GM18868 (cell line): ENCODE measurements at regions not wholly inside any gene's neighbourhood (a gene's known extent, or its start where the extent isn't known, plus 50 kb on each side); places are given as distances from the start of the nearest gene placed in this dataset.

ENCODE experiments used
- ATAC-seq: cut with Tn5 transposase; IDR thresholded peaks from one replicate; pipeline ENCODE4 v1.9.1; 2021; ENCODE audit warnings: mild to moderate bottlenecking, moderate library complexity; ENCODE audit not compliant: unreplicated experiment

GRCh38 chr2:120879431-120880295 lies 144.0 kb downstream of the GLI2 start:
- ATAC-seq, result no peak

DNA sequence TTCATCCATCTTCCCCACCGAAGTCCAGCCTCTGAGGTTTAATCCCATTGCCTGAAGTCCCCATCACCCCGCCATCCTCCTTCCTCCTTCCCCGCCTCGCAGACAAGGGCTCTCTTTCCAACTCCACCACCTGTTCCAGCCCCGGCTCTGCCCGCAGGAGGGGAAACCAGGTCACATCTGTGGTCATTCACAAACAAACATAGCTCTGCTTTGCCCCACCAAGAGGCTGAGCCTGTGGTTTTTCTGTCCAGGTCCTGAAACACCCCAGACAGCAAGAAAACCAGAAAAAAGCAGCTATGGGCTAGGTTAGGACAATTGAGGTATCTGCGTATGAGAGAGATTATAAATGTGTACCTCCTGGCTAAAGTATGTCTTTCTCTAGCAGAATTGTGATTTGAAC lies 144.7 kb downstream of the GLI2 start:
- no peak for ATAC-seq

DNA sequence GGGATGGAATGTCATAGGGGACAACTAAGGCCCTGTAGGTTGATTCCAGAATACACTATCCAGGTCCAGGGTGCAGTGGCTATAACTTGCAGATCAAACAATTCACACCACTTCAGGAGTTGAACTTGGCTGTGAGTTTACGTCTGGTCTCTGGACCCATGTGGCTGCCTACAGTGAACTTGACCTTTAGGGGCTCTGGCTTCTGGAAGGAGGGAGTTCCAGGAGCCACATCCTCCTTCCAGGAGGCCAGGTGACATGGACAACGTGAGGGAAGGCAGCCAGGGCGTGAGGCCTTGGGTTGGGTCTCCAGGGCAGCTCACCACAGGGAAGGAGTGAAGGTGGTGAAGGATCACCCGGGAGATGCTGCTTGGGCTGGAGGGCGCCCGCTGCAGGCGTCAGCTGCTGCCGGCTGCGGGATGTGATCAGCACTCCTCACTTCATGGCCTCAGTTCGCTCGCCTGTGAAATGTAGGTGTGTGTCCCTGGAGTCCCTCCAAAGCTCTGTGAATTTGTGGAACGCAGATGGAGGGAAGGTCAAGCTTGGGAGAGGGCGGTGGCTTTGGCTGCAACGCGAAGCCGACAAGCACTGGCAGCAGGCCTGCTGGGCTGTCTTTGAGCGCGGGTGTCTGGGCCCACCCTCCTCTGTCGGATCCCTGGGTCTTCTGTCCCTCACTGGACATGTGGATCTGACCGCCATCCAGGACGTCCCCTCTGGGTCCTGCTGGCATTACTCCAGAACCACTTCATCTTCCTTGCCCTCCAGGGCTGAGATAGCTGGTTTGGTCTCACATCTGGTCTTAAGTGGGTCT lies 146.5 kb downstream of the GLI2 start:
- ATAC-seq, result no peak

GRCh38 chr2:120883607-120884440 lies 148.2 kb downstream of the GLI2 start:
- ATAC-seq, result no peak

DNA sequence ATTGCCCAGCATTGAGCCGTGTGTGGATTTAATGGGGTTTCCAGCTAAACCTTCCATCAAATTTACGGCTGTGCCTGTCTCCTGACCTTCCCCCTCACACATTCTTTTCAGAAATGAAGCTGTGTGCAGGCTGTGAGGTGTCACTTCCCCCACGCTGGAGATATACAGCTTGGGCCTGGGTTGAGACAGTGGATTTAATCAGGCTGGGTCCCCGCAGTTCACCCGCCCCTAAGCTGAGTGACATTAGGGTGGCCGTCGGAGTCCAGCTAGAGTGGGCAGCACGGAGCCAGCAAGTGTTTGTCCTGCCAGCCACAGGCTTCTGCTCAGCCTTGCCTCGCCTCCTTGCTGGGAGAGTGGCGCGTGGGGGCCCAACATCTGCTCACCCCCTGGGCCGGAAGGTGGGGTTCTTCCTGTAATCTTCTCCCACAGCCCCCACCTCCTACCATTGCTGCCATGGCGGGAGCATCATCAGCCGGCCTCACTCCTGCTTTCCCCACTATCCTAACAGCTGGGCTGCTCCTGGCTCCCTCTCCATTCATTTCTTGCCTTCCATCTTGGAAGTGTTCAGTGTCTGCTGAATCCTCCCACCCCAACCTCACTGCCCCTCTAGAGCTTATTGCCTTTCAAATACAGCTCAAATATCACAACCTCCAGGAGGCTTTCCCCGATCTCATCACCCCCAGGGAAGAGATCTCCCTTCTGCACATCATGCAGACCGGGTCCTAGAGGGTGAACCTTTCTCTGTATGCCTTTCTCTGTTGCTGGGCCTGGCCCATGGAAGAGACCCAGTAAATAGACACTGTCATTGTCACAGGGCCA lies 149.0 kb downstream of the GLI2 start:
- ATAC-seq, result no peak

GRCh38 chr2:120885321-120885720 lies 149.7 kb downstream of the GLI2 start:
- no peak for ATAC-seq

DNA sequence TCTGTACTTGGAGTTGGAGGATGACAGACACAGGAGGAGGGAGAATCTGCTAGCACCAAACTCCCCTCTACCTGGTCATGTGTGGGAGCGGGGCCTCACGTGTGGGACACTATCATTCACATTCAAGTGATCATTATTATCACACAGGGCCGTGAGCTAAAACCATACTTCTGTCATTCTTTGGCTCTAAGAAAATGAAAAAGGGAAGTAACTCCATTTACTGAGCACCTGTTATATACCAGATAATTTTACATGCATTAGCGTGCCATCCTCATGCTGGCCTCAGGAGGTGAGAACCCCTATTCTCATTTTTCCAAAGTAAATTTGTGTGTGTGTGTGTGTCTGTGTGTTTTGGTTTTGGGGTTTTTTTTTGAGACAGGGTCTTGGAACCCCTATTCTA lies 150.1 kb downstream of the GLI2 start:
- no peak for ATAC-seq

GRCh38 chr2:120886534-120887319 lies 151.1 kb downstream of the GLI2 start:
- no peak for ATAC-seq

- ATAC-seq, result no peak
These were observed 151.6 kb downstream of the GLI2 start for GRCh38 chr2:120887320-120887697.

DNA sequence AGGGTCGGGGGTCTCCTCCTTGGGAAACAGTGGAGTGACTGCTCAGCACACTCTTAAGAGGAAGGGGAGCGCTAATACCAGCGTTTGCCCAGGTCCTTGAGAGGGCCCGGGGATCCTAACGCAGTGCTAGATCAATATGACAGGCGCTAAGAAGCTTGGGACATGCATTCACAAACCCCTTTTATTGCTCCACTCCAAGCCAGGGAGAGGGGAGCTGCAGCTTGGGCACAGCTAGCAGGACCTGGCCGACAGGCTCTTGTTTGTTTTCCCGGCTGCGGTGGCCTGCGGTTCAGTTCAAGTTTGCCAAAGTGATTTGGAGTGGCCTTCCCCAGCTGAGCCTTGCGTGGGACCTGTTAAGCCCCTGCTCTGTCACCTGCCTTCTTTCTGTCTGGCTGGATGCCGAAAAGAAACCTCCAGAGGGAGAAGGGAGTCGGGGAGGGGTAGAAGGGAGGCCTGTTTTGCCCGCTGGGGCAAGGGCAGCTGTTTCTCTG lies 152.1 kb downstream of the GLI2 start:
- ATAC-seq, result no peak

GRCh38 chr2:120888851-120889250 lies 153.2 kb downstream of the GLI2 start:
- ATAC-seq, result no peak

DNA sequence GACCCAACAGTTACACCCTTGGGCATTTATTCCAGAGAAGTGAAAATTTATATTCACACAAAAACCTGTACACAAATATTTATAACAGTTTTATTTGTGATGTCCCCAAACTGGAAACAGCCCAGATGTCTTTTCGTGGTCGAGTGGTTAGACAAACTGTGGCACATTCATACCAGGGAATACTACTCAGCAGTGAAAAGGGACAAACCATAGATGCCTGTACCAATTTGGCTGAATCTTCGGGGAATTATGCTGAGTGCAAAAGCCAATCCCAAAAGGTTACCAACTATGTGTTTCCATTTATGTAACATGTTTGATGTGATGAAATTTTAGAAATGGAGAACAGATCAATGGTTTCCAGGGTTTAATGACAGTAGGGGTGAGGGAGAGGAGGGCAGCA lies 154.3 kb downstream of the GLI2 start:
- no peak for ATAC-seq

DNA sequence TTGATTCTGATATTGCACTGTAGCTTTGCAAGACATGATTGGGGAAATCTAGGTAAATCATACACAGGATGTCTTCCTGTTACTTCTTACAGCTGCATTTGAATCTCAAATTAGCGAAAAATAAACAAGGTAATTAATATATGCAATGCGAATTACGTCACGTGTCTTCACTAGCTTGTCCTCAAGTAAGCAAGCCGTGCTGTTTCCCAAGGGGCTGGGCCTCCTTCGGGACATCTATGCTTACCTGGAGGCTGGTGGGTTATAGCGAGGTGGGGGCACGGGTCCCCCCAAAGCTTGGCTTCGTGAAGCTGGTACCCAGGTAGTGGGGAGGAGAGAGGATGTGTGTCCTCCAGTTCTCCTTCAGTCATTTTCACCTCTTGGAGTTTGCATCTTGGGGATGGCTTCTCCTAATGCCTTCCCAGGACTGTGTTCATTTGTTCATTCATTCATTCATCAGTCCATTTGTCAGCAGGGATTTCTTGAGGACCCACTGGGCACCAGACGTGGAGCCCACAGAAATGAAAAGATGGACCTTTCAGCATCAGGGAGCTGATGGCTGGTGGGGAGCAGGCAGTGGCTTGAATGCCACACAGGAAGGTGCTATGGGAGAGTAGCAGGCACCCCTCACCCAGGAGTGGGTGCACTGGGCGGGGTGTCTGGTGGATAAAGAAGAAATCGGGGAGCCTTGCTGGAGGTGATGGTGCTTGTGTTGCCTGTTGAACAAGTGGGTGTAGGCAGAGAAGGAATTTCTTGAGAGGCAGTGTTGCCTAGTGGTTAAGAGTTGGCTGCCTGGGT lies 155.1 kb downstream of the GLI2 start:
- ATAC-seq, result no peak

DNA sequence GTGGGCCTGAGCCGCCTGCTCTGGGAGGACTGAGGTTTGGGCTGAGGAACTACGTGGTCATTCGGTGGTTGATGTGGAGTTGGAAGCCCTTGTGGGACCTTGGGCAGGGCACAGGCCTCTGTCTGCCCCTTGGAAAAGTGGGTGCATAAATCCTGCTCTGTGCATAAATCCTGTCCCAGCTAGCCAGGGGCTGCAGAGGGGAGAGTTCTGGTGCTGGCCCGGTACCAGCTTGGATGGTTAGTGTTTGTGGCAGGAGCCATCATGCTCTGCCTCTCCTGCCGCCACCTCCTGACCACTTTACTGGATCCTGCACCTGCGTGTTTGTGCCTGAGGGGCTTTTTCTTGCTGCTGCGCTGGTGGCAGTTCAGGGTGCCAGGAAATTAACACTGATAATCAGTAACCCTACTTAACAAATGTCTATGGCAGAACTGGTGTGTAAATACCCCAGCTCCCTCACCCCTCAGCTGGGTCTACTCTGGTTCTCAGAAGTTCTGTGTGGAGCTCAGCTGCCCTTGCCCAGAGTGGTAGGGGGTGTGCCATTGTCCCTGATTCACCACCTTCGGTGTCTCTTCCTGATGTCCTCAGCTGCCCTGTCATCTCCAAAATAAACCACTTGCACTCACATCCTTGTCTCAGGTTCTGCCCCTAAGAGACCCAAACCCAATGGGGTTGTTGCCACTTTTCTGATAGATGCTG lies 156.8 kb downstream of the GLI2 start:
- no peak for ATAC-seq

GRCh38 chr2:120892967-120893667 lies 157.4 kb downstream of the GLI2 start:
- ATAC-seq, result no peak

- ATAC-seq, result no peak
These were observed 158.3 kb downstream of the GLI2 start for GRCh38 chr2:120893811-120894584.

DNA sequence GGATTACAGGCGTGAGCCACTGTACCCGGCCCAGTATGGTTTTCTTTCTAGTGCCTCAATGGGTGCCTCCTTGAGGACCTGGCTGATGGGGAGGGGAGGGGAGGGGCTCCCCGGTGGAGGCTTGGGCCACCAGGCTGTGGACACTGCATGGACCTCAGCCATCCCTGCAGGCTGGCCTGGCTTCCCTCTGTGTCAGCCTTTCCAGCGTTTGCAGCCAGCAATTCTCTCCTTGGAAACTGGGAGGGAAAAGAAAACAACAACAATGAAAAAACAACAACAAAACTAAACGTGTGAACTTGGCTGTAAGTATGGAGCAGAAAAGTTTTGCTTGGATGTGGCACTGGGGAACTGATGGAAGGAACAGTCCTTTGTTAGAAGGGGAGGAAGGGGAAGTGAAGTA lies 159.3 kb downstream of the GLI2 start:
- ATAC-seq, result no peak
